ENCODE measurements at regions not wholly inside any gene's neighbourhood (a gene's known extent, or its start where the extent isn't known, plus 50 kb on each side); places are given as distances from the start of the nearest gene placed in this dataset.
A peak's percentile ranks its signal among the peaks of the same experiment; 100 is the strongest.

GRCh38 chr13:32837973-32838927 is 178.0 kb upstream of the KL start:
- H3K4me3 ChIP-seq (ENCODE audit: low read depth, low read length, poor library complexity, severe bottlenecking), result no peak overlapping the region
- H3K9me2 ChIP-seq (ENCODE audit: insufficient read depth, low read length), result no peaks in the 10 kb centered on the region
- peaks cover 6% of the 10 kb centered on the region for H3K4me1 ChIP-seq (ENCODE audit: insufficient read depth, low read length, poor library complexity, severe bottlenecking)
- TF ChIP-seq EZH2phosphoT487 (IDR thresholded peaks at IDR 0.05; ENCODE audit: borderline replicate concordance, low read depth, low read length) (no peak), CTCF (conservative IDR thresholded peaks at IDR 0.05; ENCODE audit: low read length) (no peak)
- DNase-seq (ENCODE audit: low spot score), result no peak
- no peaks in the 10 kb centered on the region for H3K79me2 ChIP-seq (ENCODE audit: insufficient read depth, low read depth, low read length)
- ChIA-PET CTCF (ENCODE audit: unreplicated experiment) (no interaction called here), POLR2A (interaction anchor here (0.6 to 0.7 kb wide), 2 partner anchors 97 to 132 kb away, joined by 4 read pairs; no protein-coding TSS in a partner anchor)
- no peaks in the 10 kb centered on the region for H3K9me3 ChIP-seq (ENCODE audit: low read length)
- H2AFZ ChIP-seq (ENCODE audit: low read length), result 0 out of 2 replicates have a peak overlapping the region, but pooled peaks have one; percentile 24
- H3K36me3 ChIP-seq (ENCODE audit: insufficient read depth, low read length), result no peaks in the 10 kb centered on the region
- intact Hi-C loops (cut with micrococcal nuclease; ENCODE audit: unreplicated experiment), result no loop called here
- H3K4me2 ChIP-seq (ENCODE audit: low read length), result peak overlapping the region; percentile 23; the same call in 1 of the 2 replicates
- no peaks in the 10 kb centered on the region for H4K20me1 ChIP-seq (ENCODE audit: insufficient read depth, low read length)
- no peak overlapping the region for H3K27ac ChIP-seq (ENCODE audit: low read depth, low read length, poor library complexity, severe bottlenecking)
- BruUV-seq (replicated peaks), result no TSS peak

- Histone ChIP-seq H3K4me1 (ENCODE audit: insufficient read depth, low read length, poor library complexity, severe bottlenecking) (peaks cover 6% of the 10 kb centered on the region), H2AFZ (ENCODE audit: low read length) (0 out of 2 replicates have a peak overlapping the region, but pooled peaks have one; percentile 24), H3K9me3 (ENCODE audit: low read length) (no peaks in the 10 kb centered on the region), H3K79me2 (ENCODE audit: insufficient read depth, low read depth, low read length) (no peaks in the 10 kb centered on the region), H3K27ac (ENCODE audit: low read depth, low read length, poor library complexity, severe bottlenecking) (no peak overlapping the region), H3K4me3 (ENCODE audit: low read depth, low read length, poor library complexity, severe bottlenecking) (no peak overlapping the region), H3K36me3 (ENCODE audit: insufficient read depth, low read length) (no peaks in the 10 kb centered on the region), H3K4me2 (ENCODE audit: low read length) (peak overlapping the region; percentile 23; the same call in 1 of the 2 replicates), H3K9me2 (ENCODE audit: insufficient read depth, low read length) (no peaks in the 10 kb centered on the region), H4K20me1 (ENCODE audit: insufficient read depth, low read length) (no peaks in the 10 kb centered on the region)
- no peak for TF ChIP-seq CTCF (conservative IDR thresholded peaks at IDR 0.05; ENCODE audit: low read length)
- no peak for TF ChIP-seq EZH2phosphoT487 (IDR thresholded peaks at IDR 0.05; ENCODE audit: borderline replicate concordance, low read depth, low read length)
- no TSS peak for BruUV-seq (replicated peaks)
- intact Hi-C loops (cut with micrococcal nuclease; ENCODE audit: unreplicated experiment), result no loop called here
- POLR2A ChIA-PET, result interaction anchor here (0.6 to 0.7 kb wide), 4 partner anchors 97 to 1983 kb away, joined by 3 to 4 read pairs (median 4); no protein-coding TSS in a partner anchor
- CTCF ChIA-PET (ENCODE audit: unreplicated experiment), result no interaction called here
- DNase-seq (ENCODE audit: low spot score), result peak; percentile 14
Measured at GRCh38 chr13:32838945-32839344, 177.3 kb upstream of the KL start.

- Histone ChIP-seq H3K9me3 (ENCODE audit: low read length) (no peaks in the 10 kb centered on the region), H3K4me3 (ENCODE audit: low read depth, low read length, poor library complexity, severe bottlenecking) (no peak overlapping the region), H4K20me1 (ENCODE audit: insufficient read depth, low read length) (no peaks in the 10 kb centered on the region), H3K4me1 (ENCODE audit: insufficient read depth, low read length, poor library complexity, severe bottlenecking) (peaks cover 6% of the 10 kb centered on the region), H3K9me2 (ENCODE audit: insufficient read depth, low read length) (no peaks in the 10 kb centered on the region), H3K79me2 (ENCODE audit: insufficient read depth, low read depth, low read length) (no peaks in the 10 kb centered on the region), H3K4me2 (ENCODE audit: low read length) (no peak overlapping the region), H3K27ac (ENCODE audit: low read depth, low read length, poor library complexity, severe bottlenecking) (no peak overlapping the region), H3K36me3 (ENCODE audit: insufficient read depth, low read length) (no peaks in the 10 kb centered on the region), H2AFZ (ENCODE audit: low read length) (no peak overlapping the region)
- BruUV-seq (replicated peaks), result no TSS peak
- TF ChIP-seq EZH2phosphoT487 (IDR thresholded peaks at IDR 0.05; ENCODE audit: borderline replicate concordance, low read depth, low read length) (no peak), CTCF (conservative IDR thresholded peaks at IDR 0.05; ENCODE audit: low read length) (no peak)
- ChIA-PET CTCF (ENCODE audit: unreplicated experiment) (no interaction called here), POLR2A (no interaction called here)
- DNase-seq (ENCODE audit: low spot score), result no peak
- intact Hi-C loops (cut with micrococcal nuclease; ENCODE audit: unreplicated experiment), result no loop called here
Measured at GRCh38 chr13:32840113-32840512, 176.1 kb upstream of the KL start.

Data from OCI-LY7 (cell line).